ENCODE measurements at regions not wholly inside any gene's neighbourhood (a gene's known extent, or its start where the extent isn't known, plus 50 kb on each side); places are given as distances from the start of the nearest gene placed in this dataset.

GRCh38 chr2:15814946-15815345 lies 125.4 kb upstream of the MYCN start:
- no peaks in the 10 kb centered on the region for H3K79me2 ChIP-seq (ENCODE audit: insufficient read depth, low read length)
- no peaks in the 10 kb centered on the region for H3K36me3 ChIP-seq (ENCODE audit: insufficient read depth, low read length)
- H2AFZ ChIP-seq (ENCODE audit: low read length), result no peak overlapping the region
- H3K9me3 ChIP-seq (ENCODE audit: low read depth, low read length), result no peaks in the 10 kb centered on the region
- H3K4me3 ChIP-seq (ENCODE audit: insufficient read depth, low read length), result no peak overlapping the region
- H4K20me1 ChIP-seq (ENCODE audit: insufficient read depth, low read length), result no peaks in the 10 kb centered on the region
- no peaks in the 10 kb centered on the region for H3K4me1 ChIP-seq (ENCODE audit: insufficient read depth, low read length)
- H3K4me2 ChIP-seq (ENCODE audit: insufficient read depth, low read length), result no peak overlapping the region
- TF ChIP-seq, protein P1, sequence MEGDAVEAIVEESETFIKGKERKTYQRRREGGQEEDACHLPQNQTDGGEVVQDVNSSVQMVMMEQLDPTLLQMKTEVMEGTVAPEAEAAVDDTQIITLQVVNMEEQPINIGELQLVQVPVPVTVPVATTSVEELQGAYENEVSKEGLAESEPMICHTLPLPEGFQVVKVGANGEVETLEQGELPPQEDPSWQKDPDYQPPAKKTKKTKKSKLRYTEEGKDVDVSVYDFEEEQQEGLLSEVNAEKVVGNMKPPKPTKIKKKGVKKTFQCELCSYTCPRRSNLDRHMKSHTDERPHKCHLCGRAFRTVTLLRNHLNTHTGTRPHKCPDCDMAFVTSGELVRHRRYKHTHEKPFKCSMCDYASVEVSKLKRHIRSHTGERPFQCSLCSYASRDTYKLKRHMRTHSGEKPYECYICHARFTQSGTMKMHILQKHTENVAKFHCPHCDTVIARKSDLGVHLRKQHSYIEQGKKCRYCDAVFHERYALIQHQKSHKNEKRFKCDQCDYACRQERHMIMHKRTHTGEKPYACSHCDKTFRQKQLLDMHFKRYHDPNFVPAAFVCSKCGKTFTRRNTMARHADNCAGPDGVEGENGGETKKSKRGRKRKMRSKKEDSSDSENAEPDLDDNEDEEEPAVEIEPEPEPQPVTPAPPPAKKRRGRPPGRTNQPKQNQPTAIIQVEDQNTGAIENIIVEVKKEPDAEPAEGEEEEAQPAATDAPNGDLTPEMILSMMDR (IDR thresholded peaks at IDR 0.05; ENCODE audit: extremely low read depth, low read depth, low read length), result no peak
- no peak overlapping the region for H3K27ac ChIP-seq (ENCODE audit: low read depth, low read length)
- H3K27me3 ChIP-seq (ENCODE audit: insufficient read depth, low read length), result no peaks in the 10 kb centered on the region
- no peak for DNase-seq (ENCODE audit: insufficient read length, low spot score, missing footprints)

- Histone ChIP-seq H3K27ac (ENCODE audit: low read depth, low read length) (no peak overlapping the region), H3K36me3 (ENCODE audit: insufficient read depth, low read length) (no peaks in the 10 kb centered on the region), H4K20me1 (ENCODE audit: insufficient read depth, low read length) (no peaks in the 10 kb centered on the region), H3K27me3 (ENCODE audit: insufficient read depth, low read length) (no peaks in the 10 kb centered on the region), H2AFZ (ENCODE audit: low read length) (no peak overlapping the region), H3K9me3 (ENCODE audit: low read depth, low read length) (no peaks in the 10 kb centered on the region), H3K4me2 (ENCODE audit: insufficient read depth, low read length) (no peak overlapping the region), H3K79me2 (ENCODE audit: insufficient read depth, low read length) (no peaks in the 10 kb centered on the region), H3K4me3 (ENCODE audit: insufficient read depth, low read length) (no peak overlapping the region), H3K4me1 (ENCODE audit: insufficient read depth, low read length) (no peaks in the 10 kb centered on the region)
- DNase-seq (ENCODE audit: insufficient read length, low spot score, missing footprints), result no peak
- TF ChIP-seq, protein P1 (IDR thresholded peaks at IDR 0.05; ENCODE audit: extremely low read depth, low read depth, low read length), result no peak
Measured at GRCh38 chr2:15816226-15816625, 124.1 kb upstream of the MYCN start.

DNA sequence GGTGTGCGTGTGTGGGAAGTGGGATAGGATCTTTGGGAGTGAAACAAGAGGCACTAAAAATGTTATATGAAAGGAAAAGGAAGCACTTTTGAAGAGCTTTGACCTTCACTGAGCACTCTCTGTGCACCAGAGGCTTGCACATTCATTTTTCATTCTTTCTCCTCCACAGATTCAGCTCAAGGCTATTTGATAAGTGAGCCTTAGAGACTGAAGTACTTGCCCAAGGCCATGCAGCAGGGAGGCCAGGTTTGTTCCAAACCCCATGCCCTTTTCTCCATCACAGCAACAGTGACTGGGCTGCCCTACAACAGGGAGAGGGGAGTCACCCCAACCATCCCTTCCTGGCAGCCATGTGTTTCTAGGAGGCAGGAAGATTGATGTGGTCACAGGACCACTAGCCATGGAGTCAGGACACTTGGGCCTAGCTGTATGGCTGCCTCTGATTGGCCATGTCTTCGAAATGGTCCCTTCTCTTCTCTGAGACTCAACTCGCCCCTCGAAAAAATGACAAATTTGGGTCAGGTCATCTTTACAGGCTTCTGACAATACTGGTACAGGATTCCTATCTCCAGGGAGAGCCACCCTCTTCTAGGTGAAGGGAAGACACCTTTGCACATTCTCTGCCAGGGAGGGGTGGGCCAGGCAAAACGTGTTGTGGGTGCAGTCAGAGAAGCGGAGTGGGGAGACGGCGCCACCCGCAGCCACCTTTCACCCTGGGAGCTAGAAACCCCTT lies 123.5 kb upstream of the MYCN start:
- Histone ChIP-seq H3K4me1 (ENCODE audit: insufficient read depth, low read length) (no peaks in the 10 kb centered on the region), H3K4me3 (ENCODE audit: insufficient read depth, low read length) (no peak overlapping the region), H3K4me2 (ENCODE audit: insufficient read depth, low read length) (no peak overlapping the region), H3K36me3 (ENCODE audit: insufficient read depth, low read length) (no peaks in the 10 kb centered on the region), H3K9me3 (ENCODE audit: low read depth, low read length) (no peaks in the 10 kb centered on the region), H3K27me3 (ENCODE audit: insufficient read depth, low read length) (no peaks in the 10 kb centered on the region), H4K20me1 (ENCODE audit: insufficient read depth, low read length) (no peaks in the 10 kb centered on the region), H3K79me2 (ENCODE audit: insufficient read depth, low read length) (no peaks in the 10 kb centered on the region), H2AFZ (ENCODE audit: low read length) (no peak overlapping the region), H3K27ac (ENCODE audit: low read depth, low read length) (no peak overlapping the region)
- TF ChIP-seq, protein P1 (IDR thresholded peaks at IDR 0.05; ENCODE audit: extremely low read depth, low read depth, low read length), result no peak
- DNase-seq (ENCODE audit: insufficient read length, low spot score, missing footprints), result no peak

- no peaks in the 10 kb centered on the region for H3K79me2 ChIP-seq (ENCODE audit: insufficient read depth, low read length)
- no peaks in the 10 kb centered on the region for H3K4me1 ChIP-seq (ENCODE audit: insufficient read depth, low read length)
- H3K9me3 ChIP-seq (ENCODE audit: low read depth, low read length), result no peaks in the 10 kb centered on the region
- no peak overlapping the region for H2AFZ ChIP-seq (ENCODE audit: low read length)
- H3K4me3 ChIP-seq (ENCODE audit: insufficient read depth, low read length), result no peak overlapping the region
- H3K27me3 ChIP-seq (ENCODE audit: insufficient read depth, low read length), result no peaks in the 10 kb centered on the region
- H4K20me1 ChIP-seq (ENCODE audit: insufficient read depth, low read length), result no peaks in the 10 kb centered on the region
- no peak for DNase-seq (ENCODE audit: insufficient read length, low spot score, missing footprints)
- TF ChIP-seq, protein P1 (IDR thresholded peaks at IDR 0.05; ENCODE audit: extremely low read depth, low read depth, low read length), result no peak
- no peaks in the 10 kb centered on the region for H3K36me3 ChIP-seq (ENCODE audit: insufficient read depth, low read length)
- no peak overlapping the region for H3K27ac ChIP-seq (ENCODE audit: low read depth, low read length)
- no peak overlapping the region for H3K4me2 ChIP-seq (ENCODE audit: insufficient read depth, low read length)
Measured at GRCh38 chr2:15817748-15818147, 122.6 kb upstream of the MYCN start.

All from osteoblast (primary cell).